ENCODE measurements at regions not wholly inside any gene's neighbourhood (a gene's known extent, or its start where the extent isn't known, plus 50 kb on each side); places are given as distances from the start of the nearest gene placed in this dataset.
"Not testable (repeated sequence)": the region's sequence is repeated elsewhere in the genome, so short reads cannot be mapped to it uniquely, and the experiment has no call there.

DNA sequence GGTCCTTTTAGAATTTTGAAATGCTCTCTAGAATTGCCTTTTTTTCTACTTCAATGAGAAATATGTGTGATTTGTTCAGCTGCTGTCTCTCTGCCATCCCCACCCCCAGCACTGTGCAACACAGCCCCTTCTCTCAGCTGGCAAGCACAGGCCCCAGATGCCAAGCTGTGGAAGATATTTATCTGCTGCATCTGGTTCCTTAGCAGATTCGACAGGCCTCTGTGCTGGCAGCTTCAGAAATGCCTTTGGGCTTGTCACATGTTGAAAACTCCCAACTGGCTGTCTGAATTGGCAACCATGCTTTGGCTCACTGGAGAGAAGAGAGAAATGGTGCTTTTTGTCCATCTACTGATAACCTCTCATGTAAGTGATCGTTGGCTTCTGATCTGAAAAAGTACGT, 206.7 kb upstream of the C1orf87 start:
- DNase-seq (no peak), ATAC-seq (no peak)
- H3K9me3 ChIP-seq (ENCODE audit: control insufficient read depth, low read length, poor library complexity, severe bottlenecking): no peaks in the 10 kb centered on the region
- no peaks in the 10 kb centered on the region for H3K27me3 Mint-ChIP-seq
- H3K4me3 Mint-ChIP-seq: no peak overlapping the region
- peaks cover 14% of the 10 kb centered on the region for H3K4me1 Mint-ChIP-seq
- no peaks in the 10 kb centered on the region for H3K36me3 Mint-ChIP-seq (ENCODE audit: low read depth)
- H3K27ac Mint-ChIP-seq: no peak overlapping the region

DNA sequence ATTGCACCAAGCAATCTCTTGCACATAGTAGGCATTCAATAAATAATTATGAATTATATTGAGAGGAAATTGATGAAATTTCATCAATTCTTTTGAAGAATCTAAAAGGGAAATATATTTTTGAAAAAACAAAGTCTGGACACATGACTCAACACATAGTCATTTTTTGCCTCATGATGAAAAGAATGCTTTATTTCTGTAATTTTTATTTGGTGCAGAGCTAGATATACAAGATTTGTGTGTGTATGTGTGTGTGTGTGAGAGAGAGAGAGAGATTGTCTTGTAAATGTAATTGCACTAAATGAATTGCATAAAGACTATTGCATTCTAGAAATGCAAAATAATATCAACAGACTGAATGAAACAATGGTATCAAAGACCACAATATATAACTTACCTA, 206.2 kb upstream of the C1orf87 start:
- ATAC-seq: no peak
- Mint-ChIP-seq H3K27ac (no peak overlapping the region), H3K4me1 (peaks cover 14% of the 10 kb centered on the region)

DNA sequence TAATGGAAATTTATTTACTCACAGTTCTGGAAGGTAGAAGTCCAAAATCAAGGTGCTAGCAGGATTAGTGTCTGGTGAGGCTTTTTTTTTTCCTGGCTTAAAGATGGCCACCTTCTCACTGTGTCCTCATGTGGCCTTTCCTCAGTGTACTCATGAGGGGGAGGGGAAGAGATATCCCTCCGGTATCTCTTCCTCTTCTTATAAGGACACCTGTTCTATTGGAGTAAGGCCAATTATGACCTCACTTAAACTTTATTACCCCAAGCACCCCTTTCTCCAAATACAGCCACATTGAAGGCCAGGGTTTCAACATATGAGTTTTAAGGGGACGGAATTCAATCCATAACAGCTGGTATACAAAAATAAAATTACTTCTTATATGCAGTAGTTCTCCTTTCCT, 203.7 kb upstream of the C1orf87 start:
- DNase-seq (no peak), ATAC-seq (no peak)
- H3K36me3 Mint-ChIP-seq (ENCODE audit: low read depth): no peaks in the 10 kb centered on the region
- no peak overlapping the region for H3K27ac Mint-ChIP-seq
- no peak overlapping the region for H3K4me3 Mint-ChIP-seq
- H3K4me1 Mint-ChIP-seq: peaks cover 11% of the 10 kb centered on the region
- no peaks in the 10 kb centered on the region for H3K27me3 Mint-ChIP-seq
- H3K9me3 ChIP-seq (ENCODE audit: control insufficient read depth, low read length, poor library complexity, severe bottlenecking): no peaks in the 10 kb centered on the region

More for the DNA sequence above, 206.2 kb upstream of the C1orf87 start:
- no peaks in the 10 kb centered on the region for H3K27me3 Mint-ChIP-seq
- DNase-seq: no peak
- no peaks in the 10 kb centered on the region for H3K9me3 ChIP-seq (ENCODE audit: control insufficient read depth, low read length, poor library complexity, severe bottlenecking)
- H3K36me3 Mint-ChIP-seq (ENCODE audit: low read depth): no peaks in the 10 kb centered on the region
- no peak overlapping the region for H3K4me3 Mint-ChIP-seq

DNA sequence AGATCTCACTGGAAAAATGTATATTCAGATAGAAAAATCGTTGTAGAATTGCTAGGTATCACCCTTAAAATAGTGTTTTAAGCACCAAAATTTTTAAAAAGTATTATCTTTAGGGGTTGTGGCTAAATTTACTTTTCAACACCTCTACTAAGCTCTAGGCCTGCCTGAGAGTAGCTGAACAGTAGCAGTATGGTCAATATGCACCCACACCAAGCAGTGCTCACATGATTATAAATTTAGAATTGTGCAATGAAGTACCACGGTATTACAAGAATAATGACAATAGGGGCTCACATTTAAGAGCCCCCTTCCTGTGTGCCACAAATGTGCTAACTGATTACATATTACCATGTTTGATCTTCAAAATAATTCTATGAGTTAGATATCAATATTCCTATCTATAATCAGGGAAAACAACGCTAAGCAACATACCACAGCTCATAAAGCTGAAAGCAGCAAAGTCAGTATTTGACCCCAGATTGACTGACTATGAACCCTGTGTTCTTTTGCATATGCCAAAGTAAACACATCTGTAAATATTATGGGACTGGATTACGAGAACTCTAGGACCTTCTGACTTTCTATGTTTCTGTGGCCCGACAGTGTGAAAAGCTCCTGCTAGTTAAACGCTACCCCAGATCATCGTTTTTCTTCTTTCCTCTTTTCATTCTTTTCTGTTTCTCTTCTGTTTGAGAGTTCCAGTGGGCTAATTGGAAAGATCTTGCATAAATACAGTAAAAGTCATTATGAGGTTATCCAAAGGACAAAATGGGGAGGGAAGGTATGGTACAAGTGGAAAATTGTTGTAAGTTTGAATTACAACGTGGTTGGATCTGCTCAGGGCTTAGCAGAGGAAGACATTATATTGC, 201.1 kb upstream of the C1orf87 start:
- Mint-ChIP-seq H3K27me3 (no peaks in the 10 kb centered on the region), H3K4me3 (no peak overlapping the region), H3K4me1 (no peaks in the 10 kb centered on the region), H3K36me3 (ENCODE audit: low read depth) (no peaks in the 10 kb centered on the region), H3K27ac (no peak overlapping the region)
- no peak for ATAC-seq
- no peak for DNase-seq
- H3K9me3 ChIP-seq (ENCODE audit: control insufficient read depth, low read length, poor library complexity, severe bottlenecking): no peaks in the 10 kb centered on the region

DNA sequence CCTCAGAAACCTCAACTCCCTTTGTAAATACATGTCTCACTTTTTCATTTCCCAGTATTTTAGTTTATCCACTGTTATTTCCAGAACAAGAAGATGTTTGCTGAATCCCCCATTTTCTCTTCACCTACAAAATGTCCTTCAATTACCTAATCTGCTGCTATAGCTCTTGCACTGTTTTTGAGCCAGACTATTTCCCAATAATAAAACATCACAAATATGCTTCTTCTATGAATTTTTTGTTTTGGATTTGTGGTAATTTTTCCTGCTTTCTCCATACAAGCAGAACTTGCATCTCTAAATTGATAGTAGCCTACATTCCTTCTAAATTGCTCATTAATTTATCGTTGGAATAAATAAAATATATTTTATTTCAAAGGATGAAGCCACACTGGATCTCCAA, 199.6 kb upstream of the C1orf87 start:
- H3K27me3 Mint-ChIP-seq: no peaks in the 10 kb centered on the region
- no peak overlapping the region for H3K4me3 Mint-ChIP-seq
- no peak for DNase-seq
- H3K9me3 ChIP-seq (ENCODE audit: control insufficient read depth, low read length, poor library complexity, severe bottlenecking): no peaks in the 10 kb centered on the region
- ATAC-seq: no peak
- H3K27ac Mint-ChIP-seq: no peak overlapping the region
- no peaks in the 10 kb centered on the region for H3K36me3 Mint-ChIP-seq (ENCODE audit: low read depth)
- H3K4me1 Mint-ChIP-seq: no peaks in the 10 kb centered on the region

- H3K27ac Mint-ChIP-seq: no peak overlapping the region
- no peak overlapping the region for H3K4me3 Mint-ChIP-seq
- no peak for ATAC-seq
- H3K9me3 ChIP-seq (ENCODE audit: control insufficient read depth, low read length, poor library complexity, severe bottlenecking): no peaks in the 10 kb centered on the region
- no peaks in the 10 kb centered on the region for H3K36me3 Mint-ChIP-seq (ENCODE audit: low read depth)
- no peaks in the 10 kb centered on the region for H3K4me1 Mint-ChIP-seq
- no peaks in the 10 kb centered on the region for H3K27me3 Mint-ChIP-seq
- DNase-seq: no peak
Observed at GRCh38 chr1:60271041-60271440, 197.5 kb upstream of the C1orf87 start.

GRCh38 chr1:60268451-60268850, 194.9 kb upstream of the C1orf87 start:
- H3K9me3 ChIP-seq (ENCODE audit: control insufficient read depth, low read length, poor library complexity, severe bottlenecking): no peaks in the 10 kb centered on the region
- Mint-ChIP-seq H3K27ac (no peak overlapping the region), H3K36me3 (ENCODE audit: low read depth) (no peaks in the 10 kb centered on the region), H3K4me1 (no peaks in the 10 kb centered on the region), H3K27me3 (no peaks in the 10 kb centered on the region), H3K4me3 (no peak overlapping the region)
- DNase-seq: no peak
- ATAC-seq: no peak

- Mint-ChIP-seq H3K4me1 (no peaks in the 10 kb centered on the region), H3K27me3 (no peaks in the 10 kb centered on the region), H3K4me3 (no peak overlapping the region), H3K36me3 (ENCODE audit: low read depth) (no peaks in the 10 kb centered on the region), H3K27ac (no peak overlapping the region)
- no peak for DNase-seq
- H3K9me3 ChIP-seq (ENCODE audit: control insufficient read depth, low read length, poor library complexity, severe bottlenecking): no peaks in the 10 kb centered on the region
- no peak for ATAC-seq
Observed at GRCh38 chr1:60265560-60266535, 192.3 kb upstream of the C1orf87 start.

GRCh38 chr1:60262701-60263100, 189.1 kb upstream of the C1orf87 start:
- DNase-seq (no peak), ATAC-seq (no peak)
- H3K9me3 ChIP-seq (ENCODE audit: control insufficient read depth, low read length, poor library complexity, severe bottlenecking): no peaks in the 10 kb centered on the region
- Mint-ChIP-seq H3K4me3 (no peak overlapping the region), H3K4me1 (no peaks in the 10 kb centered on the region), H3K27ac (no peak overlapping the region), H3K27me3 (peaks cover 5% of the 10 kb centered on the region), H3K36me3 (ENCODE audit: low read depth) (no peaks in the 10 kb centered on the region)

GRCh38 chr1:60257531-60257930, 184.0 kb upstream of the C1orf87 start:
- no peaks in the 10 kb centered on the region for H3K36me3 Mint-ChIP-seq (ENCODE audit: low read depth)
- ATAC-seq (no peak), DNase-seq (no peak)
- H3K27me3 Mint-ChIP-seq: peaks cover 5% of the 10 kb centered on the region
- H3K9me3 ChIP-seq (ENCODE audit: control insufficient read depth, low read length, poor library complexity, severe bottlenecking): no peaks in the 10 kb centered on the region
- H3K27ac Mint-ChIP-seq: no peak overlapping the region
- H3K4me1 Mint-ChIP-seq: no peaks in the 10 kb centered on the region
- H3K4me3 Mint-ChIP-seq: no peak overlapping the region

DNA sequence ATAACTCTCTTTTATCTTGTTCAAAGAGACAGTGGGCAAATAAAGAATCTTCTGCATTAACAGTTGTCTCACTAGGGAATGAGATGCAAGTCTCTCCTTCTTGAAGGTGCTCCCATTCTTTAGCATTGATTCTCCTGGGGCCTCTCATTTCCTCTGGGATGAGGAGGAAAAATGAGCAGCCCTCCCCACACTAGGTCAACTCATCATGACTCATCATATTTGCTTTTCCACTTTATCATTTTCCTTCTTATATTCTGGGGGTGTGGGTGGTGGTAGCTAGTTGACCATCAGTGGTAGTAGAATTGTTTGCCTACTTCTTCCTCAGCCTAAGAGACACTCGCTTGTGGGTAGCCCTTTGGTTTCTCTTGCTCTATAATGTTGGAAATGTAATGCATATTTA, 182.0 kb upstream of the C1orf87 start:
- no peak overlapping the region for H3K4me3 Mint-ChIP-seq
- H3K27ac Mint-ChIP-seq: no peak overlapping the region
- no peaks in the 10 kb centered on the region for H3K9me3 ChIP-seq (ENCODE audit: control insufficient read depth, low read length, poor library complexity, severe bottlenecking)
- no peaks in the 10 kb centered on the region for H3K36me3 Mint-ChIP-seq (ENCODE audit: low read depth)
- no peaks in the 10 kb centered on the region for H3K4me1 Mint-ChIP-seq
- ATAC-seq (no peak), DNase-seq (no peak)
- peaks cover 5% of the 10 kb centered on the region for H3K27me3 Mint-ChIP-seq

GRCh38 chr1:60251426-60251825, 177.9 kb upstream of the C1orf87 start:
- no peaks in the 10 kb centered on the region for H3K4me1 Mint-ChIP-seq
- H3K4me3 Mint-ChIP-seq: no peak overlapping the region
- DNase-seq: no peak
- H3K27ac Mint-ChIP-seq: no peak overlapping the region
- H3K9me3 ChIP-seq (ENCODE audit: control insufficient read depth, low read length, poor library complexity, severe bottlenecking): no peaks in the 10 kb centered on the region
- no peaks in the 10 kb centered on the region for H3K27me3 Mint-ChIP-seq
- no peak for ATAC-seq
- H3K36me3 Mint-ChIP-seq (ENCODE audit: low read depth): no peaks in the 10 kb centered on the region

DNA sequence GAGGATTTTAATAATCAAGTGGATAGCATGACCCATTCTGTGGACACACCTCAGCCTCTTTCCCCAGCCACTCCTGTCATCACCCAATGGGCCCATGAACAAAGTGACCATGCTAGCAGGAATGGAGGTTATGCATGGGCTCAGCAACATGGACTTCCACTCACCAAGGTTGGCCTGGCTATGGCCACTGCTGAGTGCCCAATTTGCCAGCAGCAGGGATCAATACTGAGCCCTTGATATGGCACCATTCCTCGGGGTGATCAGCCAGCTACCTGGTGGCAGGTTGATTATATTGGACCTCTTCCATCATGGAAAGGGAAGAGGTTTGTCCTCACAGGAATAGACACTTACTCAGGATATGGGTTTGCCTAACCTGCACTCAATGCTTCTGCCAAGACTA, 173.9 kb upstream of the C1orf87 start:
- DNase-seq: not testable (repeated sequence)

More for the DNA sequence above, 173.9 kb upstream of the C1orf87 start:
- H3K27ac Mint-ChIP-seq; H3K4me3 Mint-ChIP-seq; ATAC-seq; H3K36me3 Mint-ChIP-seq (ENCODE audit: low read depth); H3K9me3 ChIP-seq (ENCODE audit: control insufficient read depth, low read length, poor library complexity, severe bottlenecking); H3K27me3 Mint-ChIP-seq; H3K4me1 Mint-ChIP-seq: not testable (repeated sequence)

All from T-helper 17 cell (primary cell).